ENCODE measurements at regions not wholly inside any gene's neighbourhood (a gene's known extent, or its start where the extent isn't known, plus 50 kb on each side); places are given as distances from the start of the nearest gene placed in this dataset.
"Not testable (repeated sequence)": the region's sequence is repeated elsewhere in the genome, so short reads cannot be mapped to it uniquely, and the experiment has no call there.

GRCh38 chr9:90697808-90698207, 55.2 kb upstream of the DIRAS2 start:
- H3K27ac ChIP-seq, result no peak overlapping the region
- TF ChIP-seq ZFX (IDR thresholded peaks at IDR 0.05; ENCODE audit: borderline replicate concordance), result no peak
- TF ChIP-seq, protein P1, sequence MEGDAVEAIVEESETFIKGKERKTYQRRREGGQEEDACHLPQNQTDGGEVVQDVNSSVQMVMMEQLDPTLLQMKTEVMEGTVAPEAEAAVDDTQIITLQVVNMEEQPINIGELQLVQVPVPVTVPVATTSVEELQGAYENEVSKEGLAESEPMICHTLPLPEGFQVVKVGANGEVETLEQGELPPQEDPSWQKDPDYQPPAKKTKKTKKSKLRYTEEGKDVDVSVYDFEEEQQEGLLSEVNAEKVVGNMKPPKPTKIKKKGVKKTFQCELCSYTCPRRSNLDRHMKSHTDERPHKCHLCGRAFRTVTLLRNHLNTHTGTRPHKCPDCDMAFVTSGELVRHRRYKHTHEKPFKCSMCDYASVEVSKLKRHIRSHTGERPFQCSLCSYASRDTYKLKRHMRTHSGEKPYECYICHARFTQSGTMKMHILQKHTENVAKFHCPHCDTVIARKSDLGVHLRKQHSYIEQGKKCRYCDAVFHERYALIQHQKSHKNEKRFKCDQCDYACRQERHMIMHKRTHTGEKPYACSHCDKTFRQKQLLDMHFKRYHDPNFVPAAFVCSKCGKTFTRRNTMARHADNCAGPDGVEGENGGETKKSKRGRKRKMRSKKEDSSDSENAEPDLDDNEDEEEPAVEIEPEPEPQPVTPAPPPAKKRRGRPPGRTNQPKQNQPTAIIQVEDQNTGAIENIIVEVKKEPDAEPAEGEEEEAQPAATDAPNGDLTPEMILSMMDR (IDR thresholded peaks at IDR 0.05), result no peak

DNA sequence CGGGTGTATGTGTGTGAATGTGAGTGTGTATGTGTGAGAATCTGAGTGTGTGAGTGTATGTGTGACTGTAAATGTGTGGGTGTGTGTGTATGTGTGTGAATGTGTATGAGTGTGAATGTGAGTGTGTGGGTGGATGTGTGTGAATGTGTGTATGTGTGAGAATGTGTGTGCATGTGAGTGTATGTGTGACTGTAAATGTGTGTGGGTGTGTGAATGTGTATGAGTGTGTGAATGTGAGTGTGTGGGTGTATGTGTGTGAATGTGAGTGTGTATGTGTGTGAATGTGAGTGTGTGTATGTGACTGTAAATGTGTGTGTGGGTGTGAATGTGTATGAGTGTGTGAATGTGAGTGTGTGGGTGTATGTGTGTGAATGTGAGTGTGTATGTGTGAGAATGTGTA, 51.6 kb upstream of the DIRAS2 start:
- H3K27ac ChIP-seq, result not testable (repeated sequence)
